GM12878 (cell line): ENCODE measurements at regions not wholly inside any gene's neighbourhood (a gene's known extent, or its start where the extent isn't known, plus 50 kb on each side); places are given as distances from the start of the nearest gene placed in this dataset.

Experiments
- ATAC-seq: fragments of 200-7000 bp; cut with Tn5 transposase; 3 replicates; pipeline ENCODE4 v1.9.1; 2020; ENCODE audit warnings: mild to moderate bottlenecking, moderate library complexity
- BruUV-seq: library from RNA; stranded (reverse); fragments of 400-500 nt; replicated peaks from 2 replicates; lab custom pipeline; 2021; lab: Mats Ljungman, UMichigan
- CTCF ChIA-PET: fragments of 300-600 bp; sonication (Branson Sonifier 250); formaldehyde crosslinking; extraction: SDS; loops from one replicate; lab custom pipeline; 2021; ENCODE audit warnings: inconsistent platforms; lab: Yijun Ruan, JAX
- POLR2A ChIA-PET: fragments of 350-600 bp; formaldehyde crosslinking; extraction: SDS; loops from one replicate; lab custom pipeline; 2021; ENCODE audit warnings: inconsistent platforms; lab: Charles Lee
- RAD21 ChIA-PET: fragments of 300-600 bp; sonication (Branson Sonifier 250); formaldehyde crosslinking; loops from one replicate; lab custom pipeline; 2023; ENCODE audit warnings: antibody characterized with exemption; ENCODE audit not compliant: unreplicated experiment; lab: Charles Lee
- SMC1A ChIA-PET: fragments of 300-600 bp; sonication (Branson Sonifier 250); formaldehyde crosslinking; loops from one replicate; lab custom pipeline; 2023; ENCODE audit not compliant: unreplicated experiment, uncharacterized antibody; lab: Charles Lee
- DNase-seq: peaks from one replicate; pipeline ENCODE4 v3.0.0-alpha.2; 2011; ENCODE audit warnings: low read depth, low spot score
- FAIRE-seq: peaks from 3 replicates; lab custom pipeline; 2011; peaks lifted over from hg19 to GRCh38; lab: Jason Lieb, UNC
- H2AFZ ChIP-seq: 2 replicates; pipeline ENCODE4 v1.6.0; 2011; ENCODE audit warnings: low read depth, low read length, control low read depth; ENCODE audit not compliant: control insufficient read depth
- H3K27ac ChIP-seq: 2 replicates; pipeline ENCODE4 v1.5.1; 2011; ENCODE audit warnings: control low read depth; ENCODE audit not compliant: control insufficient read depth, insufficient read depth
- H3K27me3 ChIP-seq, 2 experiments: replicated peaks in 1 of 2; 2 replicates each; pipeline versions ENCODE4 v1.6.0 to v1.6.1; 2011; ENCODE audit warnings: low read length in 1 of 2; ENCODE audit not compliant: control insufficient read depth in 2 of 2, insufficient read depth in 2 of 2
- H3K36me3 ChIP-seq, 2 experiments: 2 replicates each; pipeline ENCODE4 v1.5.1; 2011; ENCODE audit warnings: low read length in 1 of 2; ENCODE audit not compliant: control insufficient read depth in 2 of 2, insufficient read depth in 2 of 2
- H3K4me1 ChIP-seq: 2 replicates; pipeline ENCODE4 v1.6.1; 2011; ENCODE audit warnings: mild to moderate bottlenecking, low read length, moderate library complexity, mixed read lengths; ENCODE audit not compliant: control insufficient read depth, insufficient read depth
- H3K4me2 ChIP-seq: 2 replicates; pipeline ENCODE4 v1.6.0; 2011; ENCODE audit warnings: control low read depth; ENCODE audit not compliant: control insufficient read depth, insufficient read depth
- H3K4me3 ChIP-seq: fragments of 200-600 bp; sonication (generic); 2 replicates; pipeline ENCODE4 v1.5.1; 2016
- H3K79me2 ChIP-seq: 2 replicates; pipeline ENCODE4 v1.6.0; 2011; ENCODE audit warnings: low read length; ENCODE audit not compliant: control insufficient read depth, insufficient read depth
- H3K9ac ChIP-seq: 2 replicates; pipeline ENCODE4 v1.8.0; 2011; ENCODE audit warnings: low read length, control low read depth, mixed read lengths; ENCODE audit not compliant: control insufficient read depth, insufficient read depth
- H3K9me3 ChIP-seq: replicated peaks from 3 replicates; pipeline ENCODE4 v1.5.1; 2011; ENCODE audit warnings: mild to moderate bottlenecking, low read length; ENCODE audit not compliant: control insufficient read depth, insufficient read depth
- H4K20me1 ChIP-seq: 2 replicates; pipeline ENCODE4 v1.6.0; 2011; ENCODE audit not compliant: control insufficient read depth, insufficient read depth
- BMI1 ChIP-seq: fragments of 450-650 bp; IDR thresholded peaks from 2 replicates; pipeline ENCODE4 v1.6.1; 2016; ENCODE audit warnings: mild to moderate bottlenecking, moderate library complexity, borderline replicate concordance
- CBX5 ChIP-seq: sonication (generic); IDR thresholded peaks from 2 replicates; pipeline ENCODE4 v1.6.1; 2016; ENCODE audit warnings: low read depth, moderate library complexity, mild to moderate bottlenecking, inconsistent platforms
- CHD4 ChIP-seq: fragments of 200-600 bp; sonication (generic); IDR thresholded peaks from 2 replicates; pipeline ENCODE4 v1.6.1; 2016; ENCODE audit warnings: mild to moderate bottlenecking
- DPF2 ChIP-seq: fragments of 450-650 bp; IDR thresholded peaks from 2 replicates; pipeline ENCODE4 v1.6.1; 2017; ENCODE audit warnings: mild to moderate bottlenecking
- FOXK2 ChIP-seq: fragments of 450-650 bp; IDR thresholded peaks from 2 replicates; pipeline ENCODE4 v1.6.1; 2017; ENCODE audit warnings: mild to moderate bottlenecking, moderate library complexity
- HDGF ChIP-seq: fragments of 450-650 bp; IDR thresholded peaks from 2 replicates; pipeline ENCODE4 v1.6.1; 2016; ENCODE audit warnings: antibody characterized with exemption
- IKZF2 ChIP-seq, 2 experiments: fragments of 450-650 bp; IDR thresholded peaks; 2 replicates each; pipeline ENCODE4 v1.6.1; 2017; ENCODE audit warnings: mild to moderate bottlenecking in 2 of 2, moderate library complexity in 2 of 2
- KLF5 ChIP-seq: fragments of 450-650 bp; IDR thresholded peaks from 2 replicates; pipeline ENCODE4 v1.6.1; 2014; ENCODE audit warnings: mild to moderate bottlenecking; ENCODE audit not compliant: partially characterized antibody
- MEF2B ChIP-seq: fragments of 450-650 bp; IDR thresholded peaks from 2 replicates; pipeline ENCODE4 v1.6.1; 2018; ENCODE audit warnings: mild to moderate bottlenecking, moderate library complexity; ENCODE audit not compliant: partially characterized antibody, poor library complexity, severe bottlenecking
- MXI1 ChIP-seq: fragments of 150-350 bp; IDR thresholded peaks from 2 replicates; pipeline ENCODE4 v1.6.1; 2011; ENCODE audit warnings: low read depth, mild to moderate bottlenecking, inconsistent platforms, low read length, improper control_type of control experiment
- NFXL1 ChIP-seq: fragments of 450-650 bp; IDR thresholded peaks from 2 replicates; pipeline ENCODE4 v1.6.1; 2017; ENCODE audit warnings: antibody characterized with exemption, mild to moderate bottlenecking, borderline replicate concordance
- RAD21 ChIP-seq: IDR thresholded peaks from 2 replicates; pipeline ENCODE4 v1.6.1; 2011; ENCODE audit warnings: mild to moderate bottlenecking, low read depth, low read length, moderate library complexity; ENCODE audit not compliant: insufficient read depth
- RB1 ChIP-seq: fragments of 450-650 bp; formaldehyde crosslinking; IDR thresholded peaks from 2 replicates; pipeline ENCODE4 v1.6.1; 2017; ENCODE audit warnings: mild to moderate bottlenecking, borderline replicate concordance
- WGBS: methylation state at CpG from one replicate; pipeline ENCODE4 v1.1.6; 2016; ENCODE audit warnings: low lambda C conversion rate; ENCODE audit not compliant: insufficient replicate concordance, insufficient coverage; ENCODE audit errors: missing lambda C conversion rate; 5-methylcytosine and 5-hydroxymethylcytosine counted together
- in situ Hi-C: fragments of 300-500 bp; cut with MboI; formaldehyde crosslinking; loops from 9 replicates; pipeline ENCODE4 v1.14.3; 2018; ENCODE audit warnings: mixed read lengths
- intact Hi-C: fragments of 100-400 bp; cut with micrococcal nuclease; formaldehyde crosslinking; loops from one replicate; pipeline ENCODE4 v1.14.2; 2022; ENCODE audit not compliant: unreplicated experiment
- TF ChIP-seq, protein P1 (sequence below): IDR thresholded peaks from 2 replicates; pipeline ENCODE4 v1.6.1; 2011; ENCODE audit warnings: low read depth, mild to moderate bottlenecking, low read length, moderate library complexity, borderline replicate concordance; ENCODE audit errors: extremely low read depth

DNA sequence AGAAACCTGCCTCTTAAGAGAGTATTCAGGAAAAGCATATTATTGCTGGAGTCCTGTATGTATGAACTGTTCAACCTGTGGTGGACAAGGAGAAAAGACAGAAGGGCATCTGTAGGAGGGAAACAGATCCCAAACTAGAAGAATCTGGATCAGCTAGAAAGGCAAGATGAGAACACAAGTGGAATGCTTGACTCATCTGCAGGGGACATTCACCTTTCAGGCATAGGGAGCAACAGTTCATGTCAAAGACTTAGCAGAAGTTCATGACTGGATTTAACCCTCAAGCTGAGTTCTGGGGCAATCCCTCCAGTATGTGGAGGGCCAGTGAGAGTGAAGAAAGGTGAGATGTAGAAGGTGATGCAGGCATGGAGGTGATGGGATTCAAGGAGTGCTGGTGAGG is 135.9 kb upstream of the DYNLRB2 start (continued):
- no peak for TF ChIP-seq NFXL1

DNA sequence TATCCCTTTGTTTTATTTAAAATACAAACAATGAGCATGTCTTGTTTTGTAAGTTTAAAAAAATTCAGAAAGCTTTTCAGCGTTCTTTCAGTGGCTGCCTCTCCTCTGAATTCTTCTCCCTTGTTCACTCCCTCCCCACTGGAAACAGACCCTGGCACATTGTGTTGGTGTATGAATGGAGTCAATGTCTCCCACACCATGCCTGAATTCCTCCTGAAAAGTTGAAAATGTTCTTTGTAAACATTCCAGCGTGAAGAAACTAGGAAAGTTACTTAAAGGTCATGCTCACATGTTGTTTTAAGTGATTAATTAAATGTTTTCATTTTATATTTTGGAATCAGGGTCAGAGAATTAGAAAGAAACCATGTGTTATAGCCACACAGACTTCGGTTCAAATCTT is 136.9 kb upstream of the DYNLRB2 start:
- H3K27ac ChIP-seq = no peak overlapping the region
- TF ChIP-seq KLF5 (no peak), FOXK2 (no peak), CBX5 (no peak), RB1 (no peak), IKZF2 (IDR thresholded peaks at IDR 0.05) (no peak)
- TF ChIP-seq, all 136 proteins: peak for 0
- BruUV-seq = no TSS peak
- Histone ChIP-seq H4K20me1 (no peaks in the 10 kb centered on the region), H3K9me3 (no peaks in the 10 kb centered on the region), H3K36me3 (no peaks in the 10 kb centered on the region), H3K4me1 (no peaks in the 10 kb centered on the region), H3K4me2 (no peak overlapping the region), H2AFZ (no peak overlapping the region), H3K9ac (no peak overlapping the region), H3K4me3 (no peak overlapping the region), H3K79me2 (no peaks in the 10 kb centered on the region), H3K27me3 (no peaks in the 10 kb centered on the region)
- no peak for ATAC-seq
- in situ Hi-C loops (no loop called here), intact Hi-C loops (no loop called here)
- no peak for FAIRE-seq
- 36% methylated on average over 3 of the region's 3 CpGs for WGBS
- ChIA-PET SMC1A (no interaction called here), CTCF (no interaction called here), RAD21 (no interaction called here), POLR2A (no interaction called here)
- no peak for DNase-seq

GRCh38 chr16:80390871-80391489 is 149.8 kb upstream of the DYNLRB2 start:
- FAIRE-seq (no peak), DNase-seq (no peak), ATAC-seq (no peak)
- ChIA-PET CTCF (interaction anchor here (1.0 to 1.6 kb wide), 3 partner anchors 76 to 434 kb away, joined by 3 to 4 read pairs (median 3); no protein-coding TSS in a partner anchor), SMC1A (no interaction called here), RAD21 (no interaction called here), POLR2A (no interaction called here)
- Histone ChIP-seq H3K4me2 (no peak overlapping the region), H2AFZ (no peak overlapping the region), H3K27ac (no peak overlapping the region), H3K79me2 (no peaks in the 10 kb centered on the region), H3K9ac (no peak overlapping the region), H3K36me3 (no peaks in the 10 kb centered on the region), H4K20me1 (no peaks in the 10 kb centered on the region; the same call in 1 of the 2 replicates), H3K27me3 (0 out of 4 replicates have a peak, but pooled peaks cover 0 to 3% of the 10 kb centered on the region in 2 experiments), H3K9me3 (no peaks in the 10 kb centered on the region), H3K4me1 (no peaks in the 10 kb centered on the region), H3K4me3 (no peak overlapping the region)
- no TSS peak for BruUV-seq
- intact Hi-C loops (no loop called here), in situ Hi-C loops (no loop called here)
- 0% methylated on average over 5 of the region's 5 CpGs for WGBS
- TF ChIP-seq, protein P1, sequence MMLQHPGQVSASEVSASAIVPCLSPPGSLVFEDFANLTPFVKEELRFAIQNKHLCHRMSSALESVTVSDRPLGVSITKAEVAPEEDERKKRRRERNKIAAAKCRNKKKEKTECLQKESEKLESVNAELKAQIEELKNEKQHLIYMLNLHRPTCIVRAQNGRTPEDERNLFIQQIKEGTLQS = no peak
- TF ChIP-seq BMI1 (no peak), HDGF (no peak), MEF2B (no peak), MXI1 (no peak), CHD4 (no peak), DPF2 (no peak), RAD21 (no peak)
